ENCODE measurements at regions not wholly inside any gene's neighbourhood (a gene's known extent, or its start where the extent isn't known, plus 50 kb on each side); places are given as distances from the start of the nearest gene placed in this dataset.

GRCh38 chr3:160134454-160134853, 90.8 kb upstream of the C3orf80 start:
- no peak for TF ChIP-seq EP300 (IDR thresholded peaks at IDR 0.05; ENCODE audit: low read depth)
- TF ChIP-seq POLR2AphosphoS5 (IDR thresholded peaks at IDR 0.05) = no peak
- no peak for TF ChIP-seq CTCF (IDR thresholded peaks at IDR 0.05)
- TF ChIP-seq POLR2A (IDR thresholded peaks at IDR 0.05) = no peak

All from transverse colon (tissue), 4 donors.